ENCODE measurements at regions not wholly inside any gene's neighbourhood (a gene's known extent, or its start where the extent isn't known, plus 50 kb on each side); places are given as distances from the start of the nearest gene placed in this dataset.

DNA sequence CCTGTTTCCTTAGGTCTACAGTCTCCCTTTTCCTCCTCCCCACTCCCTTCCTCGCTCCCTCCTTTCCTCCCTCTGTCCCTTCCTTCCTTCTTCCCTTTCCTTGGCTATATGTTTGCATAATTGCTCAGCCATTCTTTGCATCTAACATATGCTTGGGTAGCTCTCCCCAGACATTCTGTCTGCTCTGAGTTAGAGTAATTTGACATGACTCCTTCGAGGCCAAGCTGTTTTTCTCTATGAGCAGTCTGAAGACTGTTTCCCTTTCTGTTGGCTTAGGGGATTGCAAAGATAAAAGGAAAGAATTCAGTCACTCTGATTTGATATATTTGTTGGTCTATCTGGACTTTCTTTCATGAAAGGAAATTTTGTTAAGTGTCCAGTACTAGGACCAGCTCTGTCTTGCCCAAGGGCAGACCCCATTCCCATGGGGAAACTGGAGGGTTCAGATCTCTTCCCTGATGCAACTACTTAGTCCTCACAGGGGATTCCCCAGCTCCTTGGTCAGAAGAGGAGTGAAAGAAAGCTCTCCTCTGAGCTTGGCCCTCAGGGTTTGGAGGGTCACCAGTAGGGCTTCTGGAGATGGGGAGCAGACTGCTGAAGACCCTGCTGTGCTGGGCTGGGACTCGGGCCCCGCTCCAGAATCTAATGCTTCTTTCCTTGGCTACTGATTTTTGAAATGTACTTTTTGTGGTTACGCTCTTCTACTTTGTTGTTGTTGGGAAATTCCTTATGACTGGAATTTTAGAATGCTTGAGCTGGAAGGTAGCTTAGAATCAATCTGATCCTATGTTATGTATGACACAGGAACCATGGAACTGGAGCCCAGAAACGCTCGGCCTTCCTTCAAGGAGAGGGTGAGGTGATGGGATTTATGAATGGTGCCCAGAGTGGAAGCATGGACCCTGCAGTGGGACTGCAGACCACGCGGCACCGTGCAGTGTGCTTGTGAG lies 63.7 kb upstream of the SLC22A23 start:
- Histone ChIP-seq H3K27ac (ENCODE audit: low read length) (no peak overlapping the region), H3K36me3 (ENCODE audit: control insufficient read depth, insufficient read depth, low read length) (no peaks in the 10 kb centered on the region), H3K9me3 (ENCODE audit: control insufficient read depth, insufficient read depth, low read length) (no peaks in the 10 kb centered on the region; the same call in 1 of the 2 replicates), H3K4me1 (ENCODE audit: control insufficient read depth, insufficient read depth, low read length) (no peaks in the 10 kb centered on the region), H3K27me3 (ENCODE audit: control insufficient read depth, insufficient read depth, low read length) (no peaks in the 10 kb centered on the region; the same call in 1 of the 2 replicates), H3K4me3 (ENCODE audit: low read length) (no peak overlapping the region)
- WGBS (ENCODE audit: insufficient coverage, insufficient read length), result no CpG with 5 or more reads among the region's 10 CpGs
- DNase-seq (ENCODE audit: low read depth, low spot score), result no peak

GRCh38 chr6:3518356-3519190 lies 61.7 kb upstream of the SLC22A23 start:
- DNase-seq (ENCODE audit: low read depth, low spot score), result no peak

DNA sequence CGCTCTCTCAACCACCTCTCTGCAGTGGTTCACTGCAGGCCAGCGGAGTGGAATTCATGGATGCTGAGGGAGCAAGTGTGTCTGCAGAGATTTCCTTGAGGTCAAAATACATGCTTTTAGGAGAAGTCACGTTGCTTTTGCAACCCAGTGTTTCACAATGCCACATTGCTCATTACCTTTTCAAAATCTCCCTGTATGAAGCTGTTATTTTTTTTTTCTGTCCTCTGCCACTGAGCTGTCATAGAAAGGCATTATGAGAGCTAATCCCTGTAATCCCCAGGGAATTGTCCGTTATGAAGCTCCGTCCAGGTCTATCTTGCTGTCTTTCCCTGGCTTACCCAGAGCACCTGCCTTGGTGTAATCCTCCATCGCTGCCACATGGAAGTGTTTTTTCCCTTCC lies 60.5 kb upstream of the SLC22A23 start:
- H3K27ac ChIP-seq (ENCODE audit: low read length), result no peak overlapping the region
- no peaks in the 10 kb centered on the region; the same call in 1 of the 2 replicates for H3K9me3 ChIP-seq (ENCODE audit: control insufficient read depth, insufficient read depth, low read length)
- no peak for DNase-seq (ENCODE audit: low read depth, low spot score)

More at GRCh38 chr6:3518356-3519190, 61.7 kb upstream of the SLC22A23 start:
- H3K4me1 ChIP-seq (ENCODE audit: control insufficient read depth, insufficient read depth, low read length), result no peaks in the 10 kb centered on the region
- H3K27me3 ChIP-seq (ENCODE audit: control insufficient read depth, insufficient read depth, low read length), result no peaks in the 10 kb centered on the region; the same call in 1 of the 2 replicates
- H3K27ac ChIP-seq (ENCODE audit: low read length), result no peak overlapping the region
- no peaks in the 10 kb centered on the region; the same call in 1 of the 2 replicates for H3K9me3 ChIP-seq (ENCODE audit: control insufficient read depth, insufficient read depth, low read length)
- no peaks in the 10 kb centered on the region for H3K36me3 ChIP-seq (ENCODE audit: control insufficient read depth, insufficient read depth, low read length)
- no CpG with 5 or more reads among the region's 15 CpGs for WGBS (ENCODE audit: insufficient coverage, insufficient read length)
- H3K4me3 ChIP-seq (ENCODE audit: low read length), result no peak overlapping the region

DNA sequence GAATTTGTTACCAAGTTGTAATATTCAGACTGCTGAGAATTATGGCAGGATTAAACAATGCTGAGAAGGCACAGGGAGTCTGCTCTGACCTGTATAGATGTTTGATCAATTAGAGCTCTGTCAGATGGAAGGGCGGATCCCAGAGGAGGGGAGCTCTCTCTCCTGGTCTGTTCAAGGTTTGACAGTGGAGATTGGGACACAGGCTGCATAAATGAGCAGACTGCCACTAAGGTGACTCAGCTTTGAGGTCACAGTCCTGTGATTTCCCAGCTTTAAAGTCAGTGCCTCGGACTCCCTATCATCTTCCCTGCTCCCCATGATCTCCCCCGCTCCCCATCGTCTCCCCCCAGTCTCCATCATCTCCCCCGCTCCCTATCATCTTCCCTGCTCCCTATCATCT lies 59.2 kb upstream of the SLC22A23 start:
- H3K27me3 ChIP-seq (ENCODE audit: control insufficient read depth, insufficient read depth, low read length), result no peaks in the 10 kb centered on the region; the same call in 1 of the 2 replicates
- no peak overlapping the region for H3K4me3 ChIP-seq (ENCODE audit: low read length)
- H3K4me1 ChIP-seq (ENCODE audit: control insufficient read depth, insufficient read depth, low read length), result 0 out of 2 replicates have a peak, but pooled peaks cover 3% of the 10 kb centered on the region
- H3K9me3 ChIP-seq (ENCODE audit: control insufficient read depth, insufficient read depth, low read length), result no peaks in the 10 kb centered on the region; the same call in 1 of the 2 replicates
- no peak for DNase-seq (ENCODE audit: low read depth, low spot score)
- WGBS (ENCODE audit: insufficient coverage, insufficient read length), result no CpG with 5 or more reads among the region's 5 CpGs
- no peak overlapping the region for H3K27ac ChIP-seq (ENCODE audit: low read length)
- no peaks in the 10 kb centered on the region for H3K36me3 ChIP-seq (ENCODE audit: control insufficient read depth, insufficient read depth, low read length)

More for the DNA sequence above, 60.5 kb upstream of the SLC22A23 start:
- 100% methylated on average over 1 of the region's 6 CpGs for WGBS (ENCODE audit: insufficient coverage, insufficient read length)
- Histone ChIP-seq H3K27me3 (ENCODE audit: control insufficient read depth, insufficient read depth, low read length) (no peaks in the 10 kb centered on the region; the same call in 1 of the 2 replicates), H3K4me3 (ENCODE audit: low read length) (no peak overlapping the region), H3K36me3 (ENCODE audit: control insufficient read depth, insufficient read depth, low read length) (no peaks in the 10 kb centered on the region), H3K4me1 (ENCODE audit: control insufficient read depth, insufficient read depth, low read length) (no peaks in the 10 kb centered on the region)

DNA sequence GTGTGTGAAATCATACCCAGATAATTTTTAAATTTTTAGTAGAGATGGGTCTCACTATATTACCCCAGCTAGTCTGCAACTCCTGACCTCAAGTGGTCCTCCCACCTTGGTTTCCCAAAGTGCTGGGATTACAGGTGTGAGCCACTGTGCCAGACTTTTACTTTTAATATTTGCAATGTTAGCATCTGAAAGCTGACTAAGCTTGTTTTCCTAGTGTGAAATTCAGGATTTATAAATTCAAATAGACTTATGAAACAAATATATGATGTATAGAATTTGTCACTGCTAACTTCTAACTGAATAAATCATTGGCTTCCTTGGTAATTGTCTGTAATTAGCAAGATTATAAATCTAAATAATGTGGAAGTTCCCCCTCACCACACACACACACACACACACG lies 58.8 kb upstream of the SLC22A23 start:
- Histone ChIP-seq H3K27me3 (ENCODE audit: control insufficient read depth, insufficient read depth, low read length) (no peaks in the 10 kb centered on the region; the same call in 1 of the 2 replicates), H3K4me1 (ENCODE audit: control insufficient read depth, insufficient read depth, low read length) (0 out of 2 replicates have a peak, but pooled peaks cover 3% of the 10 kb centered on the region), H3K36me3 (ENCODE audit: control insufficient read depth, insufficient read depth, low read length) (no peaks in the 10 kb centered on the region), H3K27ac (ENCODE audit: low read length) (no peak overlapping the region), H3K4me3 (ENCODE audit: low read length) (no peak overlapping the region), H3K9me3 (ENCODE audit: control insufficient read depth, insufficient read depth, low read length) (no peaks in the 10 kb centered on the region; the same call in 1 of the 2 replicates)
- DNase-seq (ENCODE audit: low read depth, low spot score), result no peak
- no CpG with 5 or more reads among the region's 1 CpG for WGBS (ENCODE audit: insufficient coverage, insufficient read length)

- Histone ChIP-seq H3K27ac (ENCODE audit: low read length) (no peak overlapping the region), H3K36me3 (ENCODE audit: control insufficient read depth, insufficient read depth, low read length) (no peaks in the 10 kb centered on the region), H3K4me3 (ENCODE audit: low read length) (no peak overlapping the region), H3K27me3 (ENCODE audit: control insufficient read depth, insufficient read depth, low read length) (no peaks in the 10 kb centered on the region), H3K9me3 (ENCODE audit: control insufficient read depth, insufficient read depth, low read length) (no peaks in the 10 kb centered on the region), H3K4me1 (ENCODE audit: control insufficient read depth, insufficient read depth, low read length) (0 out of 2 replicates have a peak, but pooled peaks cover 3% of the 10 kb centered on the region)
- DNase-seq (ENCODE audit: low read depth, low spot score), result no peak
- no CpG with 5 or more reads among the region's 9 CpGs for WGBS (ENCODE audit: insufficient coverage, insufficient read length)
Measured at GRCh38 chr6:3513416-3513815, 56.6 kb upstream of the SLC22A23 start.

GRCh38 chr6:3512832-3513231 lies 56.0 kb upstream of the SLC22A23 start:
- no peak overlapping the region for H3K4me3 ChIP-seq (ENCODE audit: low read length)
- H3K9me3 ChIP-seq (ENCODE audit: control insufficient read depth, insufficient read depth, low read length), result no peaks in the 10 kb centered on the region

DNA sequence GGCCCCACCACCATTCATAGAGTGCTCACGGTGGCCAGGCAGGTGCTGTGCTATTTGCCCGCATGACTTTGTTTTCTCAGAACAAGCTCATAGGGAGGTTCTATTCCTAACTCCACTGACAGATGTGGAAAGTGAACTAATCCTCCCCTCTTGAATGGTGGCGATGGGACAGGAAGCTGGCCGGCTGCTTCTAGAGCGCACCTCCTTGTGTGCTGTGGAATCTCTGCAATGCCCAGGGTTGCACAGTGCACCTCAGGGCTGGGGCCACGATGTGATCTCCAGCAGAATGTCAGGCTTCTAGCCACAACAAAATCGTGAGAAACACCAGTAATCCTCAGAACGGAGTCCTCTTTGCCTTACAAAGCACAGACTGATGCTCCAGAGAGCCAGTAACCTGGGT lies 53.8 kb upstream of the SLC22A23 start:
- Histone ChIP-seq H3K36me3 (ENCODE audit: control insufficient read depth, insufficient read depth, low read length) (no peaks in the 10 kb centered on the region), H3K4me3 (ENCODE audit: low read length) (no peak overlapping the region), H3K9me3 (ENCODE audit: control insufficient read depth, insufficient read depth, low read length) (no peaks in the 10 kb centered on the region), H3K4me1 (ENCODE audit: control insufficient read depth, insufficient read depth, low read length) (0 out of 2 replicates have a peak, but pooled peaks cover 3% of the 10 kb centered on the region), H3K27ac (ENCODE audit: low read length) (no peak overlapping the region), H3K27me3 (ENCODE audit: control insufficient read depth, insufficient read depth, low read length) (no peaks in the 10 kb centered on the region)
- DNase-seq (ENCODE audit: low read depth, low spot score), result no peak
- WGBS (ENCODE audit: insufficient coverage, insufficient read length), result no CpG with 5 or more reads among the region's 8 CpGs

More at GRCh38 chr6:3512832-3513231, 56.0 kb upstream of the SLC22A23 start:
- no peak for DNase-seq (ENCODE audit: low read depth, low spot score)
- Histone ChIP-seq H3K27me3 (ENCODE audit: control insufficient read depth, insufficient read depth, low read length) (no peaks in the 10 kb centered on the region), H3K4me1 (ENCODE audit: control insufficient read depth, insufficient read depth, low read length) (0 out of 2 replicates have a peak, but pooled peaks cover 3% of the 10 kb centered on the region), H3K27ac (ENCODE audit: low read length) (no peak overlapping the region), H3K36me3 (ENCODE audit: control insufficient read depth, insufficient read depth, low read length) (no peaks in the 10 kb centered on the region)
- no CpG with 5 or more reads among the region's 5 CpGs for WGBS (ENCODE audit: insufficient coverage, insufficient read length)

GRCh38 chr6:3510178-3510577 lies 53.3 kb upstream of the SLC22A23 start:
- no CpG with 5 or more reads among the region's 1 CpG for WGBS (ENCODE audit: insufficient coverage, insufficient read length)
- H3K27me3 ChIP-seq (ENCODE audit: control insufficient read depth, insufficient read depth, low read length), result no peaks in the 10 kb centered on the region

DNA sequence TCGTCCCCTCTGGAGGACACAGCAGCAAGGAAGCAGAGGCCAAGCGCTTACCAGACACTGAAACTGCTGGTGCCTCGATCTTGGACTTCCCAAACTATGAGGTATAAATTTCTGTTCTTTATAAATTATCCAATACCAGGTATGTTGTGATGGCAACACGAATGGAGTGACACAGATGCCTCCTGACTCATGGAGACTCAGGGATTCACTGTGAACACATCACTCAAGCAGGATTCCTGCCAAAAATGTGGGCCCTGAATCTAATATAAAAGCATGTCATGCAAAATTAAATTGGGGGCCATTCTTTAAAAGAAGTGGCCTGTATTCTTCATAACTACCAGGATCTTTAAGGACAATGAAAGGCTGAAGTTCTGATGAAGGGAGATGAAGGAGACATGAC lies 52.5 kb upstream of the SLC22A23 start:
- no CpG with 5 or more reads among the region's 4 CpGs for WGBS (ENCODE audit: insufficient coverage, insufficient read length)
- no peak overlapping the region for H3K27ac ChIP-seq (ENCODE audit: low read length)
- no peak overlapping the region for H3K4me3 ChIP-seq (ENCODE audit: low read length)
- no peaks in the 10 kb centered on the region for H3K9me3 ChIP-seq (ENCODE audit: control insufficient read depth, insufficient read depth, low read length)
- 0 out of 2 replicates have a peak, but pooled peaks cover 3% of the 10 kb centered on the region for H3K4me1 ChIP-seq (ENCODE audit: control insufficient read depth, insufficient read depth, low read length)
- DNase-seq (ENCODE audit: low read depth, low spot score), result no peak
- no peaks in the 10 kb centered on the region for H3K27me3 ChIP-seq (ENCODE audit: control insufficient read depth, insufficient read depth, low read length)
- H3K36me3 ChIP-seq (ENCODE audit: control insufficient read depth, insufficient read depth, low read length), result no peaks in the 10 kb centered on the region

More at GRCh38 chr6:3510178-3510577, 53.3 kb upstream of the SLC22A23 start:
- DNase-seq (ENCODE audit: low read depth, low spot score), result no peak
- Histone ChIP-seq H3K36me3 (ENCODE audit: control insufficient read depth, insufficient read depth, low read length) (no peaks in the 10 kb centered on the region), H3K9me3 (ENCODE audit: control insufficient read depth, insufficient read depth, low read length) (no peaks in the 10 kb centered on the region), H3K4me1 (ENCODE audit: control insufficient read depth, insufficient read depth, low read length) (0 out of 2 replicates have a peak, but pooled peaks cover 3% of the 10 kb centered on the region), H3K4me3 (ENCODE audit: low read length) (no peak overlapping the region), H3K27ac (ENCODE audit: low read length) (no peak overlapping the region)
